Spleen (tissue), 3 donors: ENCODE measurements at regions not wholly inside any gene's neighbourhood (a gene's known extent, or its start where the extent isn't known, plus 50 kb on each side); places are given as distances from the start of the nearest gene placed in this dataset.

Source experiments
- POLR2A ChIP-seq, 3 donors: fragments of 450-650 bp; IDR thresholded peaks; one replicate each; pipeline ENCODE4 v1.5.1; 2017; ENCODE audit warnings: antibody characterized with exemption in 3 of 3, mild to moderate bottlenecking in 1 of 3
- POLR2AphosphoS5 ChIP-seq, 3 donors: sonication (generic); formaldehyde crosslinking; IDR thresholded peaks; one replicate each; pipeline ENCODE4 v1.5.1; 2017; ENCODE audit warnings: antibody characterized with exemption in 3 of 3

DNA sequence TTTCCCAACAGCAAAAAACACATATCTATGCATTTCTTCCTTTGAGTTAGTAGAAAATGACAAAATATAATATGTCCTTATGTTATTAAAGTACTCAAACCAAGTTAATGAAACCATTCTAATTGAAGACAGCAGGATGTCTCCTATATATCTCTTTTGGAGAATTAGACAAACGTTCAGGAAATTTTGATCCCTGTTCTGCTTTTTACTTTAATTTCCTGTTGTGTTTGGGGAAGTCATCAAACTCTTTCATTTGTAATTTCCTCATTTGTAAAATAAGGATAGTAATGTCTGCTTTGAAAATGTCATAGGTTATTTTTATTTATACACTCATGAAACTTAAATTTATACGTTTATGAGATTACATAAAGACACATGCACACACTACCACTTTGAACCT lies 281.8 kb upstream of the ANO5 start:
- TF ChIP-seq POLR2A (IDR thresholded peaks at IDR 0.05) (no peak), POLR2AphosphoS5 (IDR thresholded peaks at IDR 0.05) (no peak)
